Kidney (tissue), 13 donors: ENCODE measurements at regions not wholly inside any gene's neighbourhood (a gene's known extent, or its start where the extent isn't known, plus 50 kb on each side); places are given as distances from the start of the nearest gene placed in this dataset.
"Not testable (repeated sequence)": the region's sequence is repeated elsewhere in the genome, so short reads cannot be mapped to it uniquely, and the experiment has no call there.

Experiments
- DNase-seq, 5 donors: peaks; one replicate each; pipeline ENCODE4 v3.0.0-alpha.2; 2013 to 2020
- FAIRE-seq: peaks from 2 replicates; lab custom pipeline; 2012; peaks lifted over from hg19 to GRCh38; lab: Jason Lieb, UNC
- H3K27ac ChIP-seq, 2 donors: one replicate each; pipeline ENCODE4 v1.7.0; 2013; ENCODE audit warnings: low read depth in 2 of 2, low read length in 2 of 2, inconsistent platforms in 1 of 2
- H3K27me3 ChIP-seq: one replicate; pipeline ENCODE4 v1.7.1; 2013; ENCODE audit warnings: low read length, inconsistent platforms; ENCODE audit not compliant: control insufficient read depth, insufficient read depth
- H3K36me3 ChIP-seq, 3 donors: one replicate each; pipeline versions ENCODE4 v1.7.0 to v1.7.1; 2013; ENCODE audit warnings: low read length in 3 of 3, control low read depth in 1 of 3, inconsistent platforms in 1 of 3; ENCODE audit not compliant: insufficient read depth in 3 of 3, control insufficient read depth in 2 of 3
- H3K4me1 ChIP-seq, 3 donors: one replicate each; pipeline versions ENCODE4 v1.7.0 to v1.7.1; 2013; ENCODE audit warnings: low read length in 3 of 3, inconsistent platforms in 1 of 3, low read depth in 1 of 3; ENCODE audit not compliant: control insufficient read depth in 2 of 3, insufficient read depth in 2 of 3
- H3K4me3 ChIP-seq, 3 donors: one replicate each; pipeline versions ENCODE4 v1.7.0 to v1.8.1; 2013; ENCODE audit warnings: low read length in 3 of 3, control low read depth in 1 of 3, inconsistent platforms in 1 of 3
- H3K9ac ChIP-seq, 3 donors: one replicate each; pipeline versions ENCODE4 v1.7.0 to v1.7.1; 2013; ENCODE audit warnings: low read length in 3 of 3, control low read depth in 1 of 3, inconsistent platforms in 1 of 3
- H3K9me3 ChIP-seq, 3 donors: one replicate each; pipeline versions ENCODE4 v1.7.0 to v1.7.1; 2013; ENCODE audit warnings: low read length in 3 of 3, control low read depth in 1 of 3, inconsistent platforms in 1 of 3; ENCODE audit not compliant: control insufficient read depth in 2 of 3, insufficient read depth in 1 of 3
- intact Hi-C: fragments of 100-400 bp; cut with DNase I; formaldehyde crosslinking; loops from one replicate; pipeline ENCODE4 v1.11.1; 2022
- TF ChIP-seq, protein P1 (sequence below): IDR thresholded peaks from 3 replicates; pipeline ENCODE4 v1.5.1; 2012; ENCODE audit warnings: mild to moderate bottlenecking, moderate library complexity, borderline replicate concordance; ENCODE audit not compliant: insufficient read depth; ENCODE audit errors: extremely low read depth
- donor health status: control.
- donor health status: control.
- donor health status: control.
- donor health status: control.
- donor health status: control.
- donor health status: DM: yes; HTN: yes; CAD: no.
- donor health status: Normal renal cell carcinoma (clear cell type).

- Histone ChIP-seq H3K4me3 (no peak overlapping the region), H3K4me1 (no peaks in the 10 kb centered on the region), H3K27ac (no peak overlapping the region), H3K9ac (no peak overlapping the region), H3K9me3 (no peaks in the 10 kb centered on the region), H3K36me3 (no peaks in the 10 kb centered on the region), H3K27me3 (no peaks in the 10 kb centered on the region)
- FAIRE-seq: no peak
- intact Hi-C loops: no loop called here
- TF ChIP-seq, protein P1, sequence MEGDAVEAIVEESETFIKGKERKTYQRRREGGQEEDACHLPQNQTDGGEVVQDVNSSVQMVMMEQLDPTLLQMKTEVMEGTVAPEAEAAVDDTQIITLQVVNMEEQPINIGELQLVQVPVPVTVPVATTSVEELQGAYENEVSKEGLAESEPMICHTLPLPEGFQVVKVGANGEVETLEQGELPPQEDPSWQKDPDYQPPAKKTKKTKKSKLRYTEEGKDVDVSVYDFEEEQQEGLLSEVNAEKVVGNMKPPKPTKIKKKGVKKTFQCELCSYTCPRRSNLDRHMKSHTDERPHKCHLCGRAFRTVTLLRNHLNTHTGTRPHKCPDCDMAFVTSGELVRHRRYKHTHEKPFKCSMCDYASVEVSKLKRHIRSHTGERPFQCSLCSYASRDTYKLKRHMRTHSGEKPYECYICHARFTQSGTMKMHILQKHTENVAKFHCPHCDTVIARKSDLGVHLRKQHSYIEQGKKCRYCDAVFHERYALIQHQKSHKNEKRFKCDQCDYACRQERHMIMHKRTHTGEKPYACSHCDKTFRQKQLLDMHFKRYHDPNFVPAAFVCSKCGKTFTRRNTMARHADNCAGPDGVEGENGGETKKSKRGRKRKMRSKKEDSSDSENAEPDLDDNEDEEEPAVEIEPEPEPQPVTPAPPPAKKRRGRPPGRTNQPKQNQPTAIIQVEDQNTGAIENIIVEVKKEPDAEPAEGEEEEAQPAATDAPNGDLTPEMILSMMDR: no peak
- DNase-seq: no peak
Measured at GRCh38 chr18:52160636-52161035, 179.4 kb upstream of the DCC start.

DNA sequence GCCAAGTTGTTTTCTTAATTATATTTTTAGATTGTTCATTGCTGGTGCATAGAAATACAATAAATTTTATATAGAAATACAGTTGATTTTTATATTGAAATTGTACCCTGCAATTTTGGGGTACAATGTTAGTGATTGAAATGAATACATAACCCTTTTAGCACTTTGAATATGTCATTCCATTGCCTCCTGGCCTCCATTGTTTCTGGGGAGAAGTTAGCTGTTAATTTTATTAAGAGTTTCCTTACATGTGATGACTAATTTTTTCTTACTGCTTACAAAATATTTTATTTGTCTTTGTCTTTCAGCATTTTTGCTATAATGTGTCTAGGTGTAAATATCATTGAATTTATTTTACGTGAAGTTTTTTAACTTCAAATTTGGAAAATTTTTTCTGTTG, 176.5 kb upstream of the DCC start:
- FAIRE-seq (no peak), DNase-seq (no peak)
- Histone ChIP-seq H3K9ac (no peak overlapping the region), H3K27me3 (no peaks in the 10 kb centered on the region), H3K36me3 (no peaks in the 10 kb centered on the region), H3K9me3 (no peaks in the 10 kb centered on the region), H3K4me3 (no peak overlapping the region), H3K4me1 (no peaks in the 10 kb centered on the region), H3K27ac (no peak overlapping the region)
- intact Hi-C loops: no loop called here
- TF ChIP-seq, protein P1: no peak

DNA sequence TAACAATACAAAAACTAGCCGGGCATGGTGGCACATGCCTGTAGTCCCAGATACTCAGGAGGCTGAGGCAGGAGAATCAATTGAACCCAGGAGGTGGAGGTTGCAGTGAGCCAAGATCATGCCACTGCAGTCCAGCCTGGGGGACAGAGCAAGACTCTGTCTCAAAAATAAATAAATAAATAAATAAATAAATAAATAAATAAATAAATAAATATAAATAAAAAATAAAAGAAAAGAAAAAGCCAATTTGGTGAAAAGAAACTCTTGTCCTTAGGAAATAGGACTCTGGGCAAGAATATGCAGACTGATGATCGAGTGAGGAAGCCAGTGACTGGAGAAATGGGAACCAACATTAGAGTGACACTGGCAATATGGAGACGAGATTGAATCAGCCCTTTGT, 171.9 kb upstream of the DCC start:
- H3K27ac ChIP-seq, FAIRE-seq, H3K36me3 ChIP-seq, DNase-seq, H3K27me3 ChIP-seq, H3K9ac ChIP-seq, H3K4me1 ChIP-seq, intact Hi-C loops, H3K4me3 ChIP-seq, H3K9me3 ChIP-seq: not testable (repeated sequence)

GRCh38 chr18:52174220-52174619, 165.8 kb upstream of the DCC start:
- Histone ChIP-seq H3K4me3 (no peak overlapping the region), H3K27ac (no peak overlapping the region), H3K27me3 (no peaks in the 10 kb centered on the region), H3K9me3 (no peaks in the 10 kb centered on the region), H3K9ac (no peak overlapping the region), H3K4me1 (no peaks in the 10 kb centered on the region), H3K36me3 (no peaks in the 10 kb centered on the region)
- FAIRE-seq (no peak), DNase-seq (no peak)
- intact Hi-C loops: no loop called here
- TF ChIP-seq, protein P1: no peak
